ENCODE measurements at regions not wholly inside any gene's neighbourhood (a gene's known extent, or its start where the extent isn't known, plus 50 kb on each side); places are given as distances from the start of the nearest gene placed in this dataset.

- no peak overlapping the region for H3K27ac Mint-ChIP-seq
- DNase-seq (no peak), ATAC-seq (ENCODE audit: low read depth) (no peak)
- no peaks in the 10 kb centered on the region for H3K27me3 Mint-ChIP-seq
- no peaks in the 10 kb centered on the region for H3K36me3 Mint-ChIP-seq (ENCODE audit: low read depth)
- ChIA-PET CTCF (no interaction called here), POLR2A (no interaction called here)
- no peaks in the 10 kb centered on the region for H3K4me1 Mint-ChIP-seq
- no peaks in the 10 kb centered on the region for H3K9me3 Mint-ChIP-seq
- no peak for TF ChIP-seq CTCF (IDR thresholded peaks at IDR 0.05)
- intact Hi-C loops (cut with micrococcal nuclease), result no loop called here
- no peak overlapping the region for H3K4me3 Mint-ChIP-seq
These were observed 508.2 kb downstream of the METTL15 start for GRCh38 chr11:28616160-28616965.

GRCh38 chr11:28615542-28615941 is 507.4 kb downstream of the METTL15 start:
- no peak overlapping the region for H3K4me3 Mint-ChIP-seq
- H3K27me3 Mint-ChIP-seq, result no peaks in the 10 kb centered on the region
- no peak for ATAC-seq (ENCODE audit: low read depth)
- ChIA-PET POLR2A (no interaction called here), CTCF (no interaction called here)
- no peaks in the 10 kb centered on the region for H3K4me1 Mint-ChIP-seq
- intact Hi-C loops (cut with micrococcal nuclease), result no loop called here
- H3K36me3 Mint-ChIP-seq (ENCODE audit: low read depth), result no peaks in the 10 kb centered on the region
- no peaks in the 10 kb centered on the region for H3K9me3 Mint-ChIP-seq
- TF ChIP-seq CTCF (IDR thresholded peaks at IDR 0.05), result no peak
- DNase-seq, result no peak
- H3K27ac Mint-ChIP-seq, result no peak overlapping the region

- ATAC-seq (ENCODE audit: low read depth) (no peak), DNase-seq (no peak)
- CTCF ChIA-PET, result no interaction called here
- POLR2A ChIA-PET, result no interaction called here
- no peak for TF ChIP-seq CTCF (IDR thresholded peaks at IDR 0.05)
- no peaks in the 10 kb centered on the region for H3K9me3 Mint-ChIP-seq
- H3K27me3 Mint-ChIP-seq, result no peaks in the 10 kb centered on the region
- no peak overlapping the region for H3K4me3 Mint-ChIP-seq
- H3K4me1 Mint-ChIP-seq, result no peaks in the 10 kb centered on the region
- H3K36me3 Mint-ChIP-seq (ENCODE audit: low read depth), result no peaks in the 10 kb centered on the region
- intact Hi-C loops (cut with micrococcal nuclease), result no loop called here
- H3K27ac Mint-ChIP-seq, result no peak overlapping the region
These were observed 498.7 kb downstream of the METTL15 start for GRCh38 chr11:28606930-28607329.

GRCh38 chr11:28599656-28600055 is 491.5 kb downstream of the METTL15 start:
- ChIA-PET POLR2A (no interaction called here), CTCF (no interaction called here)
- no peaks in the 10 kb centered on the region for H3K4me1 Mint-ChIP-seq
- H3K4me3 Mint-ChIP-seq, result no peak overlapping the region
- no peak overlapping the region for H3K27ac Mint-ChIP-seq
- H3K36me3 Mint-ChIP-seq (ENCODE audit: low read depth), result no peaks in the 10 kb centered on the region
- DNase-seq, result no peak
- no peak for ATAC-seq (ENCODE audit: low read depth)
- intact Hi-C loops (cut with micrococcal nuclease), result no loop called here
- no peaks in the 10 kb centered on the region for H3K27me3 Mint-ChIP-seq
- H3K9me3 Mint-ChIP-seq, result no peaks in the 10 kb centered on the region
- TF ChIP-seq CTCF (IDR thresholded peaks at IDR 0.05), result no peak

- no peak for DNase-seq
- no peak for TF ChIP-seq CTCF (IDR thresholded peaks at IDR 0.05)
- Mint-ChIP-seq H3K9me3 (no peaks in the 10 kb centered on the region), H3K36me3 (ENCODE audit: low read depth) (no peaks in the 10 kb centered on the region), H3K4me1 (no peaks in the 10 kb centered on the region), H3K27me3 (no peaks in the 10 kb centered on the region), H3K4me3 (no peak overlapping the region), H3K27ac (no peak overlapping the region)
- ATAC-seq (ENCODE audit: low read depth), result no peak
- ChIA-PET CTCF (no interaction called here), POLR2A (no interaction called here)
- intact Hi-C loops (cut with micrococcal nuclease), result no loop called here
These were observed 490.3 kb downstream of the METTL15 start for GRCh38 chr11:28598531-28598930.
